ENCODE measurements at regions not wholly inside any gene's neighbourhood (a gene's known extent, or its start where the extent isn't known, plus 50 kb on each side); places are given as distances from the start of the nearest gene placed in this dataset.

GRCh38 chr16:51869176-51869575, 677.8 kb downstream of the TOX3 start:
- peaks cover 10% of the 10 kb centered on the region for H3K9me3 ChIP-seq (replicated peaks)
- TF ChIP-seq CTCF (IDR thresholded peaks at IDR 0.05; ENCODE audit: borderline replicate concordance): no peak
- no peaks in the 10 kb centered on the region for H3K27me3 ChIP-seq (ENCODE audit: low read depth)
- H3K27ac ChIP-seq (replicated peaks): no peak overlapping the region
- intact Hi-C loops (cut with micrococcal nuclease): no loop called here
- no peaks in the 10 kb centered on the region for H3K36me3 ChIP-seq
- no peak overlapping the region for H3K4me3 ChIP-seq
- H3K4me1 ChIP-seq: no peaks in the 10 kb centered on the region
- no peak for DNase-seq

GRCh38 chr16:51868631-51869030, 678.3 kb downstream of the TOX3 start:
- peaks cover 7% of the 10 kb centered on the region for H3K9me3 ChIP-seq (replicated peaks)
- TF ChIP-seq CTCF (IDR thresholded peaks at IDR 0.05; ENCODE audit: borderline replicate concordance): no peak
- H3K27ac ChIP-seq (replicated peaks): no peak overlapping the region
- intact Hi-C loops (cut with micrococcal nuclease): no loop called here
- H3K27me3 ChIP-seq (ENCODE audit: low read depth): no peaks in the 10 kb centered on the region
- H3K4me1 ChIP-seq: no peaks in the 10 kb centered on the region
- H3K4me3 ChIP-seq: no peak overlapping the region
- H3K36me3 ChIP-seq: no peaks in the 10 kb centered on the region
- DNase-seq: no peak

DNA sequence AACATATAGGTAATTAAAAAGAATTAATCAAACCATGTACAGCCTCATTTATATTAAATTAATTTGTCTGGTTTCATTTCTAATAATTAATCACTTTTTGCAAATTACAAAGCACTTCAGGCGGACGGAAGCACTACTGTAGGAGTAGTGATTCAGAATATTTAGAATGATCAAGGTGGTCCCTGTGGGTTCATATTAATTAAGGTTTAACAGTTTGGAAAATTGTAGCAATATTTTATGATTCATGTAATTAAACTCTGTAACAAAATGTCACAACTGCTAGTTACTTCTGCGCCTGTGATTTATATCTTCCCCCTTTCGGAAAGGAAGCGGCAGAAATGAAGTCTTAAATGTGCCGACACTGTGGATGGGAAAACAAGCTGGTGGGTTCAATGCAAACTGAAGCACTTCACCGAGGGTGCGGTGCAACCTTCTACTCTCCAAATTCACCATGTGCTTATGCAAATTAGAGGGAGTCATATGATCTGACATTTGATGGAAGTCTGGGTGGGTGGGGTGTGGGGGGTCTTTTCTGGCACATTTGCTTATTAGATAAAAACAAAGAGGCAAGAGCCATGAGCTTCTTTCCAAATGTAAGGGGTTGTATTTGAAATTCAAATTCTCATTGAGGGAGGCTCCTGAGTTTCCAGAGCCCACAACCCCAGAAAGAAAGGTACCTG, 679.4 kb downstream of the TOX3 start:
- Histone ChIP-seq H3K27me3 (ENCODE audit: low read depth) (no peaks in the 10 kb centered on the region), H3K4me3 (no peak overlapping the region), H3K36me3 (no peaks in the 10 kb centered on the region), H3K27ac (replicated peaks) (no peak overlapping the region), H3K4me1 (no peaks in the 10 kb centered on the region), H3K9me3 (replicated peaks) (no peaks in the 10 kb centered on the region)
- TF ChIP-seq CTCF (IDR thresholded peaks at IDR 0.05; ENCODE audit: borderline replicate concordance): no peak
- intact Hi-C loops (cut with micrococcal nuclease): no loop called here
- DNase-seq: no peak

DNA sequence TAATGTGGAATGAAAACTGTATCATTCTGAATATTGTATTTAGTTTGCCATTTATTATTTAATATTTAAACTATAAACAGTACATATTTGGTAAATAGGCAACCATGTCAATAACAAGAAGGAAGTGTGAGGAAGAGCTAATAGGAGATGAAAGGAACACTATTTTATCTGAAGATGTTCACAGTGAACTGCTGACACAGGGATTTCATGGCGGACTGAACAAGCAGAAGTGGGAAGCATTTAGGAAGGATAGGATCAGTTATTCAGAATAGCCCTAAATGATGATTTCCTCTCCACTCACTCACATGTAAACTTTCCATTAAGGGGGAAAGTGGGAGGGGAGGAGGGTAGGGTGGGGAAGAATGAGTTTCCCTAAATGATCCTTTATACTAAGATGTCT, 682.4 kb downstream of the TOX3 start:
- Histone ChIP-seq H3K4me3 (no peak overlapping the region), H3K27me3 (ENCODE audit: low read depth) (no peaks in the 10 kb centered on the region), H3K4me1 (no peaks in the 10 kb centered on the region), H3K36me3 (no peaks in the 10 kb centered on the region), H3K27ac (replicated peaks) (no peak overlapping the region), H3K9me3 (replicated peaks) (no peaks in the 10 kb centered on the region)
- intact Hi-C loops (cut with micrococcal nuclease): no loop called here
- DNase-seq: no peak
- no peak for TF ChIP-seq CTCF (IDR thresholded peaks at IDR 0.05; ENCODE audit: borderline replicate concordance)

DNA sequence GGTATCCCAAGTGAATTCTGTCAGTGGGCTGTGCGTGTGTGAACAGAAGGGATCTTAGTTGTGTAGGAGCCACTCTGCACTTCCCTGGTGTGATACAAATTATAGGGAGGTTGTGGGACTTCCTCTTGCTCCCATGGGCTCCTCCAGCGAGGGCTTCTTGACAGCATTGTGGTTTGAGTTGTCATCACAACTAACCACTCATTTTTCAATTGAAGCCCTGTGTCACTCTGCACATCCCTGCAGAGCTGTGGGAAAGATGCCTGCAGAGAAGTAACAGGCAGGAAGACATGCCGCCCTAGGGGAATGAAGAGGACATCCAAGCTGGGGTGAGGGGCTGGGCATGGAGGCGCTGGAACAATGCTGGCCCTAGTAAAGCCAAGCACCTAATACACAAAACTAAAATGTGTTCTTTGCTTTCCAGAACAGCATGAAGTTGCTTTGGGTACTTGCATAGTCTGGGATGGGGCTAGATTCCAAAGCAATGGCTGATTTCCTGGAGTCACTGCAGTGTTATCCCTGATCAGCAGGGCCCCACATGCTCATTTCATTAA, 692.5 kb downstream of the TOX3 start:
- intact Hi-C loops (cut with micrococcal nuclease): no loop called here
- H3K9me3 ChIP-seq (replicated peaks): peaks cover 18% of the 10 kb centered on the region
- no peak for DNase-seq
- no peak overlapping the region for H3K27ac ChIP-seq (replicated peaks)
- H3K4me3 ChIP-seq: no peak overlapping the region
- H3K27me3 ChIP-seq (ENCODE audit: low read depth): no peaks in the 10 kb centered on the region
- no peak for TF ChIP-seq CTCF (IDR thresholded peaks at IDR 0.05; ENCODE audit: borderline replicate concordance)
- H3K36me3 ChIP-seq: no peaks in the 10 kb centered on the region
- no peaks in the 10 kb centered on the region for H3K4me1 ChIP-seq

All from left ventricle myocardium inferior (tissue), 1 donor.